Breast epithelium (tissue), 3 donors: ENCODE measurements at regions not wholly inside any gene's neighbourhood (a gene's known extent, or its start where the extent isn't known, plus 50 kb on each side); places are given as distances from the start of the nearest gene placed in this dataset.

Experiments used
- POLR2AphosphoS5 ChIP-seq, 3 donors: sonication (generic); formaldehyde crosslinking; IDR thresholded peaks; one replicate each; pipeline ENCODE4 v1.6.1; 2017; ENCODE audit warnings: antibody characterized with exemption in 3 of 3
- TF ChIP-seq, protein P1 (sequence below), 3 donors: fragments of 450-650 bp; IDR thresholded peaks; one replicate each; pipeline ENCODE4 v1.5.1; 2016 to 2017; ENCODE audit warnings: antibody characterized with exemption in 3 of 3, mild to moderate bottlenecking in 3 of 3, moderate library complexity in 3 of 3

- TF ChIP-seq, protein P1, sequence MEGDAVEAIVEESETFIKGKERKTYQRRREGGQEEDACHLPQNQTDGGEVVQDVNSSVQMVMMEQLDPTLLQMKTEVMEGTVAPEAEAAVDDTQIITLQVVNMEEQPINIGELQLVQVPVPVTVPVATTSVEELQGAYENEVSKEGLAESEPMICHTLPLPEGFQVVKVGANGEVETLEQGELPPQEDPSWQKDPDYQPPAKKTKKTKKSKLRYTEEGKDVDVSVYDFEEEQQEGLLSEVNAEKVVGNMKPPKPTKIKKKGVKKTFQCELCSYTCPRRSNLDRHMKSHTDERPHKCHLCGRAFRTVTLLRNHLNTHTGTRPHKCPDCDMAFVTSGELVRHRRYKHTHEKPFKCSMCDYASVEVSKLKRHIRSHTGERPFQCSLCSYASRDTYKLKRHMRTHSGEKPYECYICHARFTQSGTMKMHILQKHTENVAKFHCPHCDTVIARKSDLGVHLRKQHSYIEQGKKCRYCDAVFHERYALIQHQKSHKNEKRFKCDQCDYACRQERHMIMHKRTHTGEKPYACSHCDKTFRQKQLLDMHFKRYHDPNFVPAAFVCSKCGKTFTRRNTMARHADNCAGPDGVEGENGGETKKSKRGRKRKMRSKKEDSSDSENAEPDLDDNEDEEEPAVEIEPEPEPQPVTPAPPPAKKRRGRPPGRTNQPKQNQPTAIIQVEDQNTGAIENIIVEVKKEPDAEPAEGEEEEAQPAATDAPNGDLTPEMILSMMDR (IDR thresholded peaks at IDR 0.05) = no peak
- TF ChIP-seq POLR2AphosphoS5 (IDR thresholded peaks at IDR 0.05) = no peak
Measured at GRCh38 chr5:167472566-167473108, 818.8 kb upstream of the WWC1 start.
